ENCODE measurements at regions not wholly inside any gene's neighbourhood (a gene's known extent, or its start where the extent isn't known, plus 50 kb on each side); places are given as distances from the start of the nearest gene placed in this dataset.

- Histone ChIP-seq H3K79me2 (ENCODE audit: control insufficient read depth, insufficient read depth, low read length) (no peaks in the 10 kb centered on the region), H3K9ac (replicated peaks; ENCODE audit: extremely low read depth, insufficient read depth, low read length) (no peak overlapping the region), H3K9me1 (replicated peaks; ENCODE audit: control insufficient read depth, extremely low read depth, insufficient read depth, low read length) (no peaks in the 10 kb centered on the region), H3K4me2 (ENCODE audit: insufficient read depth, low read length) (no peak overlapping the region), H3K27me3 (ENCODE audit: control insufficient read depth in 2 of 2, insufficient read depth in 2 of 2, low read length in 2 of 2) (no peaks in the 10 kb centered on the region), H3K4me3 (replicated peaks in 1 of 3; ENCODE audit: insufficient read depth in 1 of 3, low read depth in 1 of 3, low read length in 3 of 3) (no peak overlapping the region), H3K4me1 (ENCODE audit: control insufficient read depth, extremely low read depth, insufficient read depth, low read length) (no peaks in the 10 kb centered on the region), H3K27ac (ENCODE audit: insufficient read depth, low read depth, low read length) (no peak overlapping the region), H3K9me3 (replicated peaks; ENCODE audit: control insufficient read depth, insufficient read depth, low read length) (no peaks in the 10 kb centered on the region), H3K36me3 (ENCODE audit: control insufficient read depth in 2 of 2, extremely low read depth in 1 of 2, insufficient read depth in 2 of 2, low read length in 2 of 2) (no peaks in the 10 kb centered on the region), H4K20me1 (replicated peaks; ENCODE audit: control insufficient read depth, extremely low read depth, insufficient read depth, low read length) (no peaks in the 10 kb centered on the region), H2AFZ (ENCODE audit: low read depth, low read length) (no peak overlapping the region)
- intact Hi-C loops (cut with micrococcal nuclease) (no loop called here), dilution Hi-C loops (cut with MboI; ENCODE audit: extremely low pct_ligation_motif_present, low sequenced_read_pairs) (no loop called here)
- TF ChIP-seq FOS (IDR thresholded peaks at IDR 0.05; ENCODE audit: borderline replicate concordance, insufficient read depth, low read length) (no peak), EZH2 (IDR thresholded peaks at IDR 0.05; ENCODE audit: borderline replicate concordance, low read depth, low read length, severe bottlenecking) (no peak), JUN (IDR thresholded peaks at IDR 0.05; ENCODE audit: borderline replicate concordance, insufficient read depth, insufficient read length, low read depth) (no peak), GATA2 (IDR thresholded peaks at IDR 0.05; ENCODE audit: insufficient read depth, insufficient read length, low read depth, low read length) (no peak)
- CTCF ChIA-PET = no interaction called here
- FAIRE-seq (no peak), DNase-seq (ENCODE audit: low read depth, low spot score) (no peak)
- POLR2A ChIA-PET = no interaction called here
- BruUV-seq (replicated peaks) = no TSS peak
These were observed 338.4 kb upstream of the GNPDA2 start for GRCh38 chr4:45064741-45065140.

- dilution Hi-C loops (cut with MboI; ENCODE audit: extremely low pct_ligation_motif_present, low sequenced_read_pairs) = no loop called here
These were observed 337.3 kb upstream of the GNPDA2 start for GRCh38 chr4:45063696-45064095.

More at GRCh38 chr4:45063696-45064095, 337.3 kb upstream of the GNPDA2 start:
- intact Hi-C loops (cut with micrococcal nuclease) = no loop called here
- Histone ChIP-seq H3K9ac (replicated peaks; ENCODE audit: extremely low read depth, insufficient read depth, low read length) (no peak overlapping the region), H3K4me1 (ENCODE audit: control insufficient read depth, extremely low read depth, insufficient read depth, low read length) (no peaks in the 10 kb centered on the region), H3K36me3 (ENCODE audit: control insufficient read depth in 2 of 2, extremely low read depth in 1 of 2, insufficient read depth in 2 of 2, low read length in 2 of 2) (no peaks in the 10 kb centered on the region), H3K27me3 (ENCODE audit: control insufficient read depth in 2 of 2, insufficient read depth in 2 of 2, low read length in 2 of 2) (no peaks in the 10 kb centered on the region), H4K20me1 (replicated peaks; ENCODE audit: control insufficient read depth, extremely low read depth, insufficient read depth, low read length) (no peaks in the 10 kb centered on the region), H3K9me3 (replicated peaks; ENCODE audit: control insufficient read depth, insufficient read depth, low read length) (no peaks in the 10 kb centered on the region), H2AFZ (ENCODE audit: low read depth, low read length) (no peak overlapping the region), H3K4me2 (ENCODE audit: insufficient read depth, low read length) (no peak overlapping the region), H3K27ac (ENCODE audit: insufficient read depth, low read depth, low read length) (no peak overlapping the region), H3K4me3 (replicated peaks in 1 of 3; ENCODE audit: insufficient read depth in 1 of 3, low read depth in 1 of 3, low read length in 3 of 3) (no peak overlapping the region), H3K9me1 (replicated peaks; ENCODE audit: control insufficient read depth, extremely low read depth, insufficient read depth, low read length) (no peaks in the 10 kb centered on the region), H3K79me2 (ENCODE audit: control insufficient read depth, insufficient read depth, low read length) (no peaks in the 10 kb centered on the region)
- FAIRE-seq (no peak), DNase-seq (ENCODE audit: low read depth, low spot score) (no peak)
- BruUV-seq (replicated peaks) = no TSS peak
- no peak for TF ChIP-seq FOS (IDR thresholded peaks at IDR 0.05; ENCODE audit: borderline replicate concordance, insufficient read depth, low read length)
- TF ChIP-seq JUN (IDR thresholded peaks at IDR 0.05; ENCODE audit: borderline replicate concordance, insufficient read depth, insufficient read length, low read depth) = no peak
- no peak for TF ChIP-seq CTCF (IDR thresholded peaks at IDR 0.05; ENCODE audit: extremely low read depth in 1 of 2, insufficient read depth in 1 of 2, low read depth in 1 of 2, low read length in 2 of 2)
- ChIA-PET CTCF (no interaction called here), POLR2A (no interaction called here)

Measured in endothelial cell of umbilical vein (primary cell).